Suprapubic skin (tissue), 4 donors: ENCODE measurements at regions not wholly inside any gene's neighbourhood (a gene's known extent, or its start where the extent isn't known, plus 50 kb on each side); places are given as distances from the start of the nearest gene placed in this dataset.

ENCODE experiments used
- CTCF ChIP-seq, 2 donors: fragments of 200-600 bp in 1 of 2; fragments of 450-650 bp in 1 of 2; sonication (generic) in 1 of 2; IDR thresholded peaks; one replicate each; pipeline ENCODE4 v1.5.1; 2016 to 2019; ENCODE audit warnings: antibody characterized with exemption in 2 of 2, mild to moderate bottlenecking in 1 of 2, moderate library complexity in 1 of 2
- EP300 ChIP-seq: sonication (generic); formaldehyde crosslinking; IDR thresholded peaks from one replicate; pipeline ENCODE4 v1.6.1; 2017; ENCODE audit warnings: antibody characterized with exemption
- POLR2A ChIP-seq, 2 donors: fragments of 450-650 bp; IDR thresholded peaks; one replicate each; pipeline ENCODE4 v1.6.1; 2017; ENCODE audit warnings: antibody characterized with exemption in 2 of 2, mild to moderate bottlenecking in 2 of 2, moderate library complexity in 2 of 2
- POLR2AphosphoS5 ChIP-seq, 3 donors: sonication (generic); formaldehyde crosslinking; IDR thresholded peaks; one replicate each; pipeline ENCODE4 v1.6.1; 2017; ENCODE audit warnings: antibody characterized with exemption in 3 of 3

- no peak for TF ChIP-seq CTCF (IDR thresholded peaks at IDR 0.05)
- no peak for TF ChIP-seq POLR2A (IDR thresholded peaks at IDR 0.05)
- no peak for TF ChIP-seq POLR2AphosphoS5 (IDR thresholded peaks at IDR 0.05)
- TF ChIP-seq EP300, result no peak
Measured at GRCh38 chr10:11663763-11664555, 52.5 kb upstream of the USP6NL start.
